ENCODE measurements at regions not wholly inside any gene's neighbourhood (a gene's known extent, or its start where the extent isn't known, plus 50 kb on each side); places are given as distances from the start of the nearest gene placed in this dataset.

DNA sequence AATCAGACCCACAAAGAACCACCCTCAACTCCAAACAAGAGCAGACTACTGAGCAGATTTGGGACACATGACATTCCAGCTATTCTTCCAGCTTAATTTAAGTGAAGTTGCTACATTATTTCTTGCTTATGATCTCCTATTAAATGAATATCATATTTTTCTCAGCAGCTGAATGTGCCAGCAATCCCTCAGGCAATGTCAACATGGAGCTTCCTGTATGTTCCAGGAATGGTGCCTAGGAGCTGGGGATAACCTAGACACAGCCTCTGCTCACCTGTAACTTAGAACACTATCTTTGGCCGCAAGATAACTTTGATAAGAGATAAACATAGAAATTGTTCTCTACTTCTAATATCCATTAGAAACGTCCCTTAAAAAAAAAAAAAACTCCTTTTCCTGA lies 274.4 kb upstream of the RASGEF1B start:
- DNase-seq (ENCODE audit: low read depth in 1 of 2, low spot score in 2 of 2) (no peak), FAIRE-seq (no peak)
- Histone ChIP-seq H3K79me2 (ENCODE audit: control insufficient read depth in 1 of 2, insufficient read depth in 2 of 2, low read length in 2 of 2) (no peaks in the 10 kb centered on the region), H3K27me3 (replicated peaks in 1 of 4; ENCODE audit: control insufficient read depth in 3 of 4, extremely low read depth in 1 of 4, insufficient read depth in 3 of 4, low read length in 3 of 4) (no peaks in the 10 kb centered on the region), H2BK5ac (ENCODE audit: low read depth, low read length) (no peak overlapping the region), H3K56ac (replicated peaks; ENCODE audit: insufficient read length, low read depth, low read length) (no peak overlapping the region), H3K9ac (replicated peaks in 1 of 4; ENCODE audit: extremely low read depth in 1 of 4, low read depth in 3 of 4, low read length in 3 of 4) (no peak overlapping the region), H2AK5ac (ENCODE audit: low read depth, low read length) (no peak overlapping the region), H3K4ac (replicated peaks; ENCODE audit: insufficient read length, low read depth, low read length) (no peak overlapping the region), H3K4me2 (ENCODE audit: insufficient read depth in 1 of 2, low read depth in 2 of 2, low read length in 2 of 2) (no peak overlapping the region), H2BK120ac (replicated peaks; ENCODE audit: low read depth, low read length) (no peak overlapping the region), H2BK20ac (ENCODE audit: low read length) (no peak overlapping the region), H4K5ac (ENCODE audit: insufficient read length, low read depth, low read length) (no peak overlapping the region), H3K23ac (ENCODE audit: insufficient read length) (no peak overlapping the region), H3K14ac (ENCODE audit: insufficient read length) (no peak overlapping the region), H3K36me3 (ENCODE audit: control insufficient read depth in 2 of 4, insufficient read depth in 4 of 4, low read length in 3 of 4) (no peaks in the 10 kb centered on the region), H2AFZ (ENCODE audit: low read length) (no peak overlapping the region), H3K27ac (ENCODE audit: low read depth, low read length) (no peak overlapping the region), H4K91ac (replicated peaks; ENCODE audit: insufficient read length, low read length) (no peak overlapping the region), H4K20me1 (replicated peaks in 1 of 2; ENCODE audit: control insufficient read depth in 1 of 2, insufficient read depth in 2 of 2, low read length in 2 of 2) (no peaks in the 10 kb centered on the region), H2BK15ac (ENCODE audit: low read length) (no peak overlapping the region), H2BK12ac (ENCODE audit: low read depth, low read length) (no peak overlapping the region), H3K18ac (ENCODE audit: extremely low read depth, low read length) (no peak overlapping the region), H4K8ac (ENCODE audit: extremely low read depth, insufficient read depth, low read length) (no peak overlapping the region), H3K4me1 (replicated peaks in 1 of 4; ENCODE audit: control insufficient read depth in 3 of 4, insufficient read depth in 4 of 4, low read length in 3 of 4) (no peaks in the 10 kb centered on the region), H3K4me3 (ENCODE audit: extremely low read depth in 1 of 4, insufficient read depth in 2 of 4, low read depth in 3 of 4, low read length in 4 of 4) (no peak overlapping the region), H3K9me3 (ENCODE audit: insufficient read depth in 2 of 2, low read depth in 1 of 2, low read length in 1 of 2) (no peaks in the 10 kb centered on the region), H3K23me2 (ENCODE audit: low read depth, low read length) (no peaks in the 10 kb centered on the region), H3K79me1 (ENCODE audit: low read depth, low read length) (no peaks in the 10 kb centered on the region)
- WGBS, 2 experiments (ENCODE audit: extremely low coverage in 1 of 2, insufficient coverage in 1 of 2, insufficient read length in 1 of 2, insufficient replicate concordance in 2 of 2, low coverage in 1 of 2, low lambda C conversion rate in 2 of 2, missing lambda C conversion rate in 1 of 2) = 72% methylated on average over 2 of the region's 2 CpGs; no CpG with 5 or more reads in 1 of the 2 experiments
- CTCF ChIA-PET (ENCODE audit: partially characterized antibody) = no interaction called here
- POLR2A ChIA-PET (ENCODE audit: partially characterized antibody) = no interaction called here
- TF ChIP-seq NANOG (IDR thresholded peaks at IDR 0.05; ENCODE audit: insufficient read depth, low read depth, low read length, poor library complexity, severe bottlenecking) = no peak
- TF ChIP-seq TAF1 (IDR thresholded peaks at IDR 0.05; ENCODE audit: low read depth, low read length) = no peak
- TF ChIP-seq, protein P1, sequence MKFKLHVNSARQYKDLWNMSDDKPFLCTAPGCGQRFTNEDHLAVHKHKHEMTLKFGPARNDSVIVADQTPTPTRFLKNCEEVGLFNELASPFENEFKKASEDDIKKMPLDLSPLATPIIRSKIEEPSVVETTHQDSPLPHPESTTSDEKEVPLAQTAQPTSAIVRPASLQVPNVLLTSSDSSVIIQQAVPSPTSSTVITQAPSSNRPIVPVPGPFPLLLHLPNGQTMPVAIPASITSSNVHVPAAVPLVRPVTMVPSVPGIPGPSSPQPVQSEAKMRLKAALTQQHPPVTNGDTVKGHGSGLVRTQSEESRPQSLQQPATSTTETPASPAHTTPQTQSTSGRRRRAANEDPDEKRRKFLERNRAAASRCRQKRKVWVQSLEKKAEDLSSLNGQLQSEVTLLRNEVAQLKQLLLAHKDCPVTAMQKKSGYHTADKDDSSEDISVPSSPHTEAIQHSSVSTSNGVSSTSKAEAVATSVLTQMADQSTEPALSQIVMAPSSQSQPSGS (IDR thresholded peaks at IDR 0.05; ENCODE audit: low read length) = no peak
- TF ChIP-seq CHD1 (IDR thresholded peaks at IDR 0.05; ENCODE audit: low read depth, low read length) = no peak
- TF ChIP-seq SIX5 (IDR thresholded peaks at IDR 0.05; ENCODE audit: low read depth, low read length) = no peak
- no peak for TF ChIP-seq SIRT6 (IDR thresholded peaks at IDR 0.05; ENCODE audit: low read length)
- TF ChIP-seq RNF2 (IDR thresholded peaks at IDR 0.05; ENCODE audit: borderline replicate concordance, low read depth, low read length, missing control alignments, poor library complexity, severe bottlenecking) = no peak
- TF ChIP-seq TAF7 (optimal IDR thresholded peaks at IDR 0.05; ENCODE audit: borderline replicate concordance, low read depth, low read length) = no peak
- no peak for TF ChIP-seq TCF12 (IDR thresholded peaks at IDR 0.05; ENCODE audit: low read depth, low read length)
- no peak for TF ChIP-seq RBBP5 (IDR thresholded peaks at IDR 0.05; ENCODE audit: borderline replicate concordance, low read depth, low read length)
- TF ChIP-seq, protein P2, sequence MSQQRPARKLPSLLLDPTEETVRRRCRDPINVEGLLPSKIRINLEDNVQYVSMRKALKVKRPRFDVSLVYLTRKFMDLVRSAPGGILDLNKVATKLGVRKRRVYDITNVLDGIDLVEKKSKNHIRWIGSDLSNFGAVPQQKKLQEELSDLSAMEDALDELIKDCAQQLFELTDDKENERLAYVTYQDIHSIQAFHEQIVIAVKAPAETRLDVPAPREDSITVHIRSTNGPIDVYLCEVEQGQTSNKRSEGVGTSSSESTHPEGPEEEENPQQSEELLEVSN (IDR thresholded peaks at IDR 0.05) = no peak
- no peak for TF ChIP-seq TBP (IDR thresholded peaks at IDR 0.05; ENCODE audit: low read depth, low read length)
- no peak for TF ChIP-seq SP4 (IDR thresholded peaks at IDR 0.05; ENCODE audit: low read length)
- no peak for TF ChIP-seq CEBPB (IDR thresholded peaks at IDR 0.05; ENCODE audit: low read depth, low read length)

All from H1 (cell line).